GM21825 (cell line): ENCODE measurements at regions not wholly inside any gene's neighbourhood (a gene's known extent, or its start where the extent isn't known, plus 50 kb on each side); places are given as distances from the start of the nearest gene placed in this dataset.
"Not testable (repeated sequence)": the region's sequence is repeated elsewhere in the genome, so short reads cannot be mapped to it uniquely, and the experiment has no call there.

Source experiments
- ATAC-seq: cut with Tn5 transposase; IDR thresholded peaks from one replicate; pipeline ENCODE4 v1.9.1; 2021; ENCODE audit warnings: mild to moderate bottlenecking, moderate library complexity; ENCODE audit not compliant: unreplicated experiment

GRCh38 chr3:177449360-177450006 lies 252.2 kb upstream of the TBL1XR1 start:
- ATAC-seq = peak; percentile 86

- ATAC-seq = no peak
These were observed 254.0 kb upstream of the TBL1XR1 start for GRCh38 chr3:177451301-177451750.

- no peak for ATAC-seq
These were observed 254.9 kb upstream of the TBL1XR1 start for GRCh38 chr3:177451864-177452830.

GRCh38 chr3:177452831-177453450 lies 255.7 kb upstream of the TBL1XR1 start:
- no peak for ATAC-seq

DNA sequence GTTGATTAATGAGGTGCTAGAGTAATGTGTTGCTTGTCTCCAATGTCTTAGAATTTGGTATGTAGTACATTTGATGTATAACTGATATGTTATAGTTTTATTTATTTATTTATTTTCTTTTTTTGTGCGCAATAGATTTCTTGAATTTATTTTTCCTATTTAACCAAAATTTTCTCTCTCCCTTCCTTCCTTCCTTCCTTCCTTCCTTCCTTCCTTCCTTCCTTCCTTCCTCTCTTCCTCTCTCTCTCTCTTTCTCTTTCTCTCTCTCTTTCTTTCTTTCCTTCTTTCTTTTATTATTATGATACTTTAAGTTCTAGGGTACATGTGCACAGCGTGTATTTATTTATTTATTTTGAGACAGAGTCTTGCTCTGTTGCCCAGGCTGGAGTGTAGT lies 256.2 kb upstream of the TBL1XR1 start:
- ATAC-seq = no peak

GRCh38 chr3:177457204-177457603 lies 259.9 kb upstream of the TBL1XR1 start:
- not testable (repeated sequence) for ATAC-seq

DNA sequence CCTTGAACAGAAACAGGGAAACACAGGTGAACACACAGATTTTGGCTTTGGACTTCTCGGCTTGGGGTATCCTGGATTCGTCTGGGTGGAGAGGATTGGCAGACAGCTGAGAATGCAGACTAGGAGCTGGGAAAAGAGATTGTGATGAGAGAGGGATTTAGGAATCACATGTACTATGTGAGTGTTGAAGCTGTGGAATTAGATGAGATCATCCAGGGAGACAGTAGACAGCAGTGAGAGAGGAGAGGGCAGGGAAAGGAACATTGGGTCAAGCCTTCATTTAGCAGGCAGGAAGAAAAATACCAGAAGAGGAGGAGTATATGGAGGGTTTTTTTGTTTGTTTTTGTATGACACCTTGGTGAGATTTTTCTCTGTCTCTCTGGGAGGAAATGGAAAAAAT lies 262.1 kb upstream of the TBL1XR1 start:
- no peak for ATAC-seq

GRCh38 chr3:177460047-177460446 lies 262.8 kb upstream of the TBL1XR1 start:
- no peak for ATAC-seq

DNA sequence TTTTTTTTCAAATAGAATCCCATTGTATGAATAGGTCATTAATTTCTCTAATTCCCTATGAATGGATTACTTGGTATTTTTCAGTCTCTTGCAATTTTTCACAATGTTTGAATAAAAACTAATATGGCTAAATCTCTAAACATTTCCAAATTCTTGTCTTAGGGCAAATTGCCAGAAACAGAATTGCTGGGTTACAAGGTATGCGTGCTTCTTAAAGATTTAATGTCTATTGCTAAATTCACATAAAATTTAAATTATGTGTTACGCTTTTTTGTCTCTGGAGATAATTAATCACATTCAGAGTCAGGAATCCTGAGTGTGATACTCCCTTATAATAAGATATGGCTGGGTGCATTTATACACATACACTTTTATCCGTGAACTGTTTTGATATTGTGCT lies 264.5 kb upstream of the TBL1XR1 start:
- ATAC-seq = no peak

GRCh38 chr3:177463341-177463740 lies 266.1 kb upstream of the TBL1XR1 start:
- ATAC-seq = not testable (repeated sequence)

DNA sequence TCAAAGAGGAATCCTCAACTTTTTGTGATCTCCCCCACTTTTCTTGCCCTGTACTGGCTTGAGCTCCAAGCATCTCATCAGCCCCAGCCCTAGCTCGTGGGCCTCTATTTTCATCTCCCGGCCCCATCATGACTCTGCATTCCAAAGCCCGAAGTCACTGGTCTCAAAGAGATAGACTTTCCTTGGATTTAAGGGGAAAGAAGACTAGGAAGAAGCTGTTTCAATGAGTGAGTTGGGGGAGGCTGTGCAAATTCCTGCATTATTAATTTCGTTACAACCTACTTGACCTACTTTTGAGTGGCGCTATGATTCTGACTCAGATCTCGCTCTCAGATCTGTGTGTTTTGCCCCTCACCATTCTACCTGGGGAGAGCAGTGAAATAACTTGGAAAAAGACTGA lies 266.6 kb upstream of the TBL1XR1 start:
- ATAC-seq = no peak

DNA sequence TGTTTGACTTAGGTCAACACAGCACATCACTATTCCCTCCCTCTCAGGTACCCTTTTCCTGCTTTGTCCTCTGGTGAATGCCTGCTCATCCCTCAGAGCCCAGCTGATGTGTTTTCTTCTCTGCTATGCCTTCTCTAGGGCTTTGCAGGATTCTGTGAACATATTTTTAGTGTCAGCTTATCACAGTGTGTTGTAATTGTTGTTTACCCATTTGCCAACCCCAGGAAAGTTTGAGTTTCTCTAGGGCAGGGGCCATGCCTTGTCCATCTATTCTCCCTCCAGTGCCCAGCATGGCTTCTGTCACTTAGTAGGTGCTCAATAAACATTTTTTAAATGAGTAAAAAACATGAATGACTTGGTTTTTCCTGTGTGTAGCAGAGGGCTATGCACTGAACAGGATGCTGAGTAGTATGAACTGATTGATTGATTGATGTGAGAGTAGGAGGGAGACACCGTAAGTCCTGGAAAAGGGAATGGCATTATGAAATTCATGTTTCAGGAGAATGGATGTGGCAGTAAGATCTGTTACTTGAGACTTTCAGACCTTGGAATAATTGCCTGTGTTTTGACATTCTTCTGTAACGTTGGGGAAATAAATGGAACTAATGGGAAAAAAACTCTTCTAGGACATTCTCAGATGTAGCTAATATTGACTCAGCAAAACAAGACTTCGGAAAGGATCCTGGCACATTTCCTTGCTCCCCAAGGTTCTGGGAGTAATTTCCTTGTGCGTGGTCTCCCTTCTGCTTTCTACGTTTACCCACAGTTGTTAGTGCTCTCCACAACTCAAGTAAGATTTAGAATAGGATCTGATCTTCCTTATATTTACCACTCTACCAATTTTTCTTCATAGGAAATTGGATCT lies 267.3 kb upstream of the TBL1XR1 start:
- no peak for ATAC-seq

GRCh38 chr3:177465257-177465642 lies 268.0 kb upstream of the TBL1XR1 start:
- ATAC-seq = no peak

DNA sequence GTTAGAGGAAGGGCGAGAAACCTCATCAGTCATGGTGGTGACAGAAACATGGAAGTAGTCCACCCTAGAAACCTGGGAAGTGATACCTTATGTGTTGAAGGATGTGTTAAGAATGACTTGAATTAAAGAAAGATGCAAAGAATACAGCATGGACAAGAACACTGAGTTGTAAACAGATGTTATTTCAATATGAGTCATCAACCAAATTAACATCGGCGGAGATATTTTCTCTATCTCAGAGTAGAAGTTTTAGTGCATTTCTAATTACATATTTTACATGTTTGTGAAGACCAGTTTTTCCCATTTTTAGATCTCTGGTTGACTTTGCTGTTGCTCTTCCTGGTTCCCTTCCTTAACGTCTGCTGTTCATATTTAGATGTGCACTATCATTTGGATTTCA lies 268.8 kb upstream of the TBL1XR1 start:
- no peak for ATAC-seq

- not testable (repeated sequence) for ATAC-seq
These were observed 269.3 kb upstream of the TBL1XR1 start for GRCh38 chr3:177466622-177467021.

DNA sequence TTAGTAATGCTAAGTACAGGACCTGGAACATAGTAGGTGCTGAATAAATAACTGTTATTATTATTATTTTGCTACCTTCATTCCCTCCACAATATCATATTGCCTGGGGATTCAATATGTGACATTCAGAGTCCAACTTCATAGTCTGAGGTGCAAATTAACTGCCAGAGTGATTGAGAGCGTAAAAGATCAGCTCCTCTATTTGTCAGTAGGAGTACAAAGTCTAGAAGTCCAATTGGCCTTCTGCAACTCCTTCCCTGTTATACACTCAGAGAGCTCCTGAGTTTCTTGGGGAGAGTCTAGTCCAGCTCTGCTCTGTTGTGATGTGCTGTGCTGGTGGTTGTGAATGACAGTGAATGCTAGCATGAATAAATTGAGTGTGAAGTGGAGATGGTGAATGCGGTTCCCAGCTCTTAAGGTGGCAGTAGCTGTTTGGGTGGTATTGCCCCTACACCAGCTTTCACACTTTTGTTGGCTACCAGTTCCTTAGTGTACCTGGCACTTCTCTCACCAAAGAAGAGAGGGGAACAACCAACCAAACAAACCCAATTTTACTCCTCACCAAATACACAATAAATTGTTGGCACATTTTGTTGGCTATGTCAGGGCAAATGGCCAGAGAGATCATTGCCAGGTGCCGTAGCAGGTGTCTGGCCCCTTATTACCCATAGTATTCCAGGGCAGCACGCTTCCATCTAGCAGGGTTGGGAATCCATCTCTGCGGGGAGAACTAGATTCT lies 270.1 kb upstream of the TBL1XR1 start:
- no peak for ATAC-seq

GRCh38 chr3:177468331-177468730 lies 271.0 kb upstream of the TBL1XR1 start:
- ATAC-seq = no peak

DNA sequence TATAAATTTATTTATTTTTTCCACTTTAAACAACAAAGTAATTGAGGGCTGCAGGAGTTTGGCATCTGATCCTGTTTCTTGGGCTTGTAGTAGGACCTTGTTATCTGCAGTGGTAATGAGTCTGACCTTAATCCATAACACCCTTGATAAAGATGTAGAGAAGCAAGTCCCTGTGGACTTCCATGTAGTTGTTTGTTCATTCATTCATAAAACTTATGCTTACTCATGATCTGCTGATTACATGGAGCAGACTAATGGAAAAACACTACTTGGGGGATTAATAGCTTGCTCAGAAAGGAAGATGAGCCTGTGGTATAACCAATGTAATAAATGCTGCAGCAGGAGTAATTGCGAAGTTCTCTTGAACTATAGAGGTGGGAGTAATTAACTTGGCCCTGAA lies 271.5 kb upstream of the TBL1XR1 start:
- ATAC-seq = no peak

- no peak for ATAC-seq
These were observed 271.9 kb upstream of the TBL1XR1 start for GRCh38 chr3:177469216-177469615.
